ENCODE measurements at regions not wholly inside any gene's neighbourhood (a gene's known extent, or its start where the extent isn't known, plus 50 kb on each side); places are given as distances from the start of the nearest gene placed in this dataset.

DNA sequence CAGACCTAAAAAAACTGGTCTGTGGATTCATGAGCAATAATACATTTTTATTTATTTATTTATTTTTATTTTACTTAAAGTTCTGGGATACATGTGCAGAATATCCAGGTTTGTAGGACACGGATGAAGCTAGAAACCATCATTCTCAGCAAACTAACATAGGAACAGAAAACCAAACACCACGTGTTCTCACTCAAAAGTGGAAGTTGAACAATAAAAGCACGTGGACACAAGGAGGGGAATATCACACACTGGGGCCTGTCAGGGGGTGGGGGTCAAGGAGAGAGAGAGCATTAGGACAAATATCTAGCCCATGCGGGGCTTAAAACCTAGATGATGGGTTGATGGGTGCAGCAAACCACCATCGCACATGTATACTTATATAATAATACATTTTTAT, 705.9 kb downstream of the RAB28 start:
- no peak for TF ChIP-seq EZH2 (IDR thresholded peaks at IDR 0.05; ENCODE audit: borderline replicate concordance, insufficient read depth, low read depth, low read length, poor library complexity, severe bottlenecking)
- TF ChIP-seq, protein P1, sequence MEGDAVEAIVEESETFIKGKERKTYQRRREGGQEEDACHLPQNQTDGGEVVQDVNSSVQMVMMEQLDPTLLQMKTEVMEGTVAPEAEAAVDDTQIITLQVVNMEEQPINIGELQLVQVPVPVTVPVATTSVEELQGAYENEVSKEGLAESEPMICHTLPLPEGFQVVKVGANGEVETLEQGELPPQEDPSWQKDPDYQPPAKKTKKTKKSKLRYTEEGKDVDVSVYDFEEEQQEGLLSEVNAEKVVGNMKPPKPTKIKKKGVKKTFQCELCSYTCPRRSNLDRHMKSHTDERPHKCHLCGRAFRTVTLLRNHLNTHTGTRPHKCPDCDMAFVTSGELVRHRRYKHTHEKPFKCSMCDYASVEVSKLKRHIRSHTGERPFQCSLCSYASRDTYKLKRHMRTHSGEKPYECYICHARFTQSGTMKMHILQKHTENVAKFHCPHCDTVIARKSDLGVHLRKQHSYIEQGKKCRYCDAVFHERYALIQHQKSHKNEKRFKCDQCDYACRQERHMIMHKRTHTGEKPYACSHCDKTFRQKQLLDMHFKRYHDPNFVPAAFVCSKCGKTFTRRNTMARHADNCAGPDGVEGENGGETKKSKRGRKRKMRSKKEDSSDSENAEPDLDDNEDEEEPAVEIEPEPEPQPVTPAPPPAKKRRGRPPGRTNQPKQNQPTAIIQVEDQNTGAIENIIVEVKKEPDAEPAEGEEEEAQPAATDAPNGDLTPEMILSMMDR (IDR thresholded peaks at IDR 0.05): no peak

Data from B cell (primary cell).